Ectodermal cell (in vitro differentiated cells): ENCODE measurements at regions not wholly inside any gene's neighbourhood (a gene's known extent, or its start where the extent isn't known, plus 50 kb on each side); places are given as distances from the start of the nearest gene placed in this dataset.
A peak's percentile ranks its signal among the peaks of the same experiment; 100 is the strongest.
"Not testable (repeated sequence)": the region's sequence is repeated elsewhere in the genome, so short reads cannot be mapped to it uniquely, and the experiment has no call there.

Experiments
- H3K27ac ChIP-seq: 2 replicates; pipeline ENCODE4 v1.7.0; 2013; ENCODE audit warnings: mild to moderate bottlenecking, low read depth, low read length; ENCODE audit not compliant: insufficient read depth, poor library complexity, severe bottlenecking
- H3K27me3 ChIP-seq: 2 replicates; pipeline ENCODE4 v1.7.0; 2013; ENCODE audit warnings: mild to moderate bottlenecking, low read length; ENCODE audit not compliant: insufficient read depth, control insufficient read depth, poor library complexity, severe bottlenecking
- H3K36me3 ChIP-seq: one replicate; pipeline ENCODE4 v1.7.0; 2013; ENCODE audit warnings: low read length; ENCODE audit not compliant: control insufficient read depth, insufficient read depth
- H3K4me1 ChIP-seq: one replicate; pipeline ENCODE4 v1.7.0; 2013; ENCODE audit warnings: low read length; ENCODE audit not compliant: control insufficient read depth, insufficient read depth
- H3K4me3 ChIP-seq: 2 replicates; pipeline ENCODE4 v1.7.0; 2013; ENCODE audit warnings: low read depth, low read length, control low read depth; ENCODE audit not compliant: insufficient read depth
- H3K9me3 ChIP-seq: 2 replicates; pipeline ENCODE4 v1.7.0; 2013; ENCODE audit warnings: mild to moderate bottlenecking, low read length, moderate library complexity; ENCODE audit not compliant: control insufficient read depth
- WGBS, 2 experiments: methylation state at CpG; one replicate each; pipeline ENCODE4 v1.1.7; 2013; ENCODE audit warnings: missing lambda C conversion rate in 2 of 2; 5-methylcytosine and 5-hydroxymethylcytosine counted together

DNA sequence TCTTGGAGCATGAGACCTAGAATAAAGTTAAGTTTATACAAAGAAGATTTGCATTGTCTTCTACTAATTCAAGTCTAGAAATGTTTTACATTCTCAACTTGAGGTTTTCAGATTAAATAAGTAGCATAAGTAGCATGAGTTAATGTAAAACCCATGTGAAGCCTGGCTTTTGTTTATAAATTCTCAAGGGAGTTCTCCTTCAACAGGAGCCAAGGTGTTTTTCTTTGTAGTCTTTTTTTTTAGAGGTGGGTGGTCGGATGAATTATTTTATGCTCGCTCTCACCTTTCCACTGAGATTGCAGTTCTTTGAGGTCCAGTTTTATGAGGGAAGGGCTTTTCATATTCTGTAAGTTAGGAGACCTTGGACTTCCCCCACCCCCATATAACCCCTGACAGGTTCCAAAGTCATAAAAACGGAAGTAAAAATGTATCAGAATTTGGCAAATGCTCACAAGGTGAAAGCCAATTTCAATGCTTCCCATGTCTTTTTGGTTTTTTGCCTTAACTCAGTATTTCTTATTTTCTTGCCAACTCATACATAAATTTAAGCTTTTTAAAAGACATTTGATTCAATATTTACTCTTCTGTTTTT is 244.3 kb upstream of the ASCC3 start:
- Histone ChIP-seq H3K27me3 (no peaks in the 10 kb centered on the region), H3K4me1 (no peaks in the 10 kb centered on the region), H3K27ac (no peak overlapping the region), H3K9me3 (no peaks in the 10 kb centered on the region), H3K36me3 (no peaks in the 10 kb centered on the region), H3K4me3 (no peak overlapping the region)
- 94 to 100% methylated on average over 1 to 3 of the region's 3 CpGs for WGBS, 2 experiments

DNA sequence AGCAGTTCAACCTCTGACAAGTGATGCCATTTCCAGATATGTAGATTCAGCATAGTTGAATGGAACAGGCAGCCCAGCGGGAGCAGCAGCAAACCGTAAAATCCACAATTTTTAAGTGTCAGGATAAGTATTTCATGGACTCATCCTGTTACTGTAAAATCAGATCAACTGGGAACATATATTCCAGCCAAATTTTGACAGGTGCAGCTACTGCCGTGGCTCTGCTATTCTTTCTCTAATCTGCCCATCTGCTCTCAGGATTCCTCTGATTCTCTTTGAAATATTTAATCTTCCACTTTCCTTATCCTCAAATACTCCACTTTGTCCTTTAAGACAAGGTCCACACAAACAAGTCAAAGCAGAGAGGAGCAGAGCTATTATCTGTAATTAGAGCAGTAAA is 245.4 kb upstream of the ASCC3 start:
- Histone ChIP-seq H3K9me3 (no peaks in the 10 kb centered on the region), H3K4me3 (no peak overlapping the region), H3K27me3 (no peaks in the 10 kb centered on the region), H3K4me1 (no peaks in the 10 kb centered on the region), H3K36me3 (no peaks in the 10 kb centered on the region), H3K27ac (no peak overlapping the region)
- 73 to 74% methylated on average over 3 of the region's 3 CpGs for WGBS, 2 experiments

DNA sequence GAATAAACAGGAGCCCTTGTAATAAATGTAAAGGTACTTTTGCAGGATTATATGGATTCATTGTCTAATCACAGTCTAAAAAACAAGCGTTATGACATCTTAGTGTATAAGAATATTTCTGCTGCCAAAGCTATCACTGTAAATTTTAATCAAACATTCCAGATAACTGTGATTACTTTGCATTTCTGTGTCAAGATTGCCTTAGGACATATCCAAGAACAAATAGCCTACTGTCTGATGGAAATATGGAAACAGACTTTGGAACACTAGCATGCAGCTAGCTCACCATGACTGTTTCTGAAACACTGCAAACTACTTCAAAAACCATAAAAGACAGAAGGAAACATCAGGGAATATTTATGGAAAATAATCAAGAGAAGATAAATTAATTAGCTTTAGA is 248.7 kb upstream of the ASCC3 start:
- Histone ChIP-seq H3K4me1 (no peaks in the 10 kb centered on the region), H3K27me3 (no peaks in the 10 kb centered on the region), H3K4me3 (no peak overlapping the region), H3K9me3 (no peaks in the 10 kb centered on the region), H3K36me3 (no peaks in the 10 kb centered on the region), H3K27ac (no peak overlapping the region)
- 100% methylated on average over 1 of the region's 1 CpG; no CpG with 5 or more reads in 1 of the 2 experiments for WGBS, 2 experiments

DNA sequence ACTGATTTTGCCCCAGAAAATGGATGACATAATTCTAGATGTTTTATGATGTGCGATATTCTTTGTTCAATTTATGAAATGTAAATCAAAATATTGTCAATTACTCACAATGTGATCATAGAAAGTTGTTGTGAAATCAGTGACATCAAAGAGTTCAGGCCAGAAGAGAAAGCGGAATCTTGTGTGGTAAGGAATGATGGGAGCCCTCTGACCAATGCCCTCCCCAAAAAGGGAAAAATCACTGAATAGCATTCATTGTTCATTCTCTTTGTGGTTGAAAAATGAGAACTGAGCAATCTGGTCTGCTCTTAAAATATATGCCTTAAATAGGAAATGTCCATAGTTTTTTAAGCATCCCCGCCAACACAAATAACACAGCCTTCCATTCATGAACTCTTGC is 247.1 kb upstream of the GRIK2 start:
- Histone ChIP-seq H3K27me3 (no peaks in the 10 kb centered on the region), H3K4me1 (peaks cover 8% of the 10 kb centered on the region), H3K27ac (no peak overlapping the region), H3K9me3 (no peaks in the 10 kb centered on the region), H3K36me3 (no peaks in the 10 kb centered on the region), H3K4me3 (no peak overlapping the region)
- 91 to 98% methylated on average over 1 to 2 of the region's 3 CpGs for WGBS, 2 experiments

DNA sequence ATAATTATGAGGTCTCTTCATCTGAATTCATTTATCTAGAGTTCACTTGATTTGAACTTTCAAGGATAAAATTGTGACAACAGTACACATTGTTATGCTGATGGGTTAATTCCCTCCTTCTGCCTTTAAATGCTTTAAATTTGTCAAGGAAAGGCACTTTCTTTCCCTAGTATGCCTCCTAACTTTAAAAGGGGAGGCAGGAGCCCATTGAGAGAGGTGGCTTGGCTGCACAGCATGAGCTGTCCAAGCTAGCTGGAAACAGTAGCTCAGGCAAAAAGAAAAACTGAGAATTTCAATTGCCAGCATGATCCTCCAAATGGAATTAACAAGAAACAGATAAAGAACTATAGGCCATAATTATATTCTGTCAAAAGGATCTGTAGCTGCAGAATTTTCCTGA is 243.3 kb upstream of the GRIK2 start:
- Histone ChIP-seq H3K27me3 (no peaks in the 10 kb centered on the region), H3K36me3 (no peaks in the 10 kb centered on the region), H3K27ac (peak overlapping the region; percentile 46), H3K4me3 (no peak overlapping the region), H3K4me1 (peaks cover 8% of the 10 kb centered on the region), H3K9me3 (no peaks in the 10 kb centered on the region)

DNA sequence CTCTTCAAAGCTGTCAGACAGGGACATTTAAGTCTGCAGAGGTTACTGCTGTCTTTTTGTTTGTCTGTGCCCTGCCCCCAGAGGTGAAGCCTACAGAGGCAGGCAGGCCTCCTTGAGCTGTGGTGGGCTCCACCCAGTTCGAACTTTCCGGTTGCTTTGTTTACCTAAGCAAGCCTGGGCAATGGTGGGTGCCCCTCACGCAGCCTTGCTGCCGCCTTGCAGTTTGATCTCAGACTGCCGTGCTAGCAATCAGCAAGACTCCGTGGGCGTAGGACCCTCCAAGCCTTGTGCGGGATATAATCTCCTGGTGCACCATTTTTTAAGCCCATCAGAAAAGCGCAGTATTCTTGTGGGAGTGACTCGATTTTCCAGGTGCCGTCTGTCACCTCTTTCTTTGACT is 235.9 kb upstream of the GRIK2 start:
- not testable (repeated sequence) for H3K4me1 ChIP-seq, H3K36me3 ChIP-seq, H3K27me3 ChIP-seq, H3K9me3 ChIP-seq, H3K4me3 ChIP-seq, H3K27ac ChIP-seq
- WGBS, 2 experiments: 94% methylated on average over 11 of the region's 11 CpGs

DNA sequence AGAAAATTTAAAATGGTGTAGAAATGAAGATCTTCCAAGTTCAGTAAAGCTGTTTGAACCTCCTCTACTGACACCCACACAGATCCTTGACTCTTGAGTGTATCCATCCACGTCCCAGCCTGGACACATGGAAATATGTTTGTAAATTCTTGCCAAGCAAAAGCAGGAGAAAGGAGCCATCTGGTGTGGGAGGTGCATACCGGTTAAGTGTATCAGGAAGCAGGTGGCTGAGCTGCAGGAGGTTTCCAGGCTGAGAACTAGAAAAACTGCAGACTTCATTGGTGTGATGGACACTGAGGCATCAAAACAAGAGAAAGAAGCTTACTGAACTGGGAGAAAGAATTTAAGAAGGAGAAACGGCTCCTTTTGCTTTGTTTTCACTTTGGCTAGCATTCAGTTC is 229.9 kb upstream of the GRIK2 start:
- H3K4me3 ChIP-seq: no peak overlapping the region
- no peaks in the 10 kb centered on the region for H3K27me3 ChIP-seq
- WGBS, 2 experiments: 66 to 74% methylated on average over 3 of the region's 3 CpGs
- no peak overlapping the region for H3K27ac ChIP-seq
- H3K36me3 ChIP-seq: no peaks in the 10 kb centered on the region
- no peaks in the 10 kb centered on the region for H3K9me3 ChIP-seq
- H3K4me1 ChIP-seq: no peaks in the 10 kb centered on the region

DNA sequence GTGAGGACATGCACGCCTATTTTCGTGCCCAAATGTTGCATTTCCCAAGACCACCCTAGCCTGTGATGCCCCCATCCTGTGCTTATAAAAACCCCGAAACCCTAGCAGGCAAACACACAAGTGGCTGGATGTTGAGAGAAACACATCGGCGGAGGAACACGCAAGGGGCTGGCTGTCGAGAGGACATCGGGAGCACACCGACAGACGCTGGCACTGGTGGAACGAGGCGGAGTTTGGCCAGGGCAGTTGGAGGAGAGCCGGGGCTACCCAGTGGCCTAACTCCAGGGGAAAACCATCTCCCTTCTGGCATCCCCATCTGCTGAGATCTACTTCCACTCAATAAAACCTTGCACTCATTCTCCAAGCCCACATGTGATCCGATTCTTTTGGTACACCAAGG is 225.9 kb upstream of the GRIK2 start:
- no peaks in the 10 kb centered on the region for H3K36me3 ChIP-seq
- H3K4me1 ChIP-seq: no peaks in the 10 kb centered on the region
- no peak overlapping the region for H3K27ac ChIP-seq
- no peaks in the 10 kb centered on the region for H3K27me3 ChIP-seq
- H3K4me3 ChIP-seq: no peak overlapping the region
- no peaks in the 10 kb centered on the region for H3K9me3 ChIP-seq
- 94 to 95% methylated on average over 14 of the region's 14 CpGs for WGBS, 2 experiments

DNA sequence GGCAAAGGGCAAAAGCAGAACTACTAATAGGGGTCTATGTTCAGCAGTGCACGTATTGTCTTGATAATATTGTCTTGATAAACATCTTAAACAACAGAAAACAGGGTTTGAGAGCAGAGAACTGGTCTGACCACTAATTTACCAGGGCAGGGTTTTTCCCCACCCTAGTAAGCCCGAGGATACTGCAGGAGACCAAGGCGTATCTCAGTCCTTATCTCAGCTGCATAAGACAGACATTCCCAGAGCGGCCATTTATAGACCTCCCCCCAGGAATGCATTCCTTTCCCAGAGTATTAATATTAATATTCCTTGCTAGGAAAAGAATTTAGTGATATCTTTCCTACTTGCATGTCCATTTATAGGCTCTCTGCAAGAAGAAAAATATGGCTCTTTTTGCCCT is 222.5 kb upstream of the GRIK2 start:
- not testable (repeated sequence) for H3K4me1 ChIP-seq, H3K36me3 ChIP-seq, H3K27me3 ChIP-seq, H3K27ac ChIP-seq, H3K4me3 ChIP-seq, H3K9me3 ChIP-seq
- WGBS, 2 experiments: 100% methylated on average over 2 to 3 of the region's 4 CpGs

DNA sequence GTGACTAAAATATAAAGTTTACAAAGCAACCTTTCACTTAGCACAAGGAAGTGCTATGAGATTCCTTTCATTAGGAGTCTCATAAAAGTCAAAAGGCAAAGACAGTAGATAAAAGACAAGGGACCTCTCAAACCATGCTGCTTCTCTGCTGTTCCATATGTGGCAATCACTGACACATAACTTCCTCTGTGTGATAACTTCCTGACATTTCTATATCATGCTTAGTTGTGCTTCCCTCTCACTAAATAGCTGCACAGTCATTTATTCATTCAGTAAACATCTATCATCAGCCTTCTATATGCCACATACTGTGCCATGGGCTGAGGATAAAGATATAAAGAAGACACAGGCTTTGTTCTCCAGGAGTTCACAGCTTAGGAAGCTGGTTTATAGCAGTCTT is 214.8 kb upstream of the GRIK2 start:
- Histone ChIP-seq H3K27me3 (no peaks in the 10 kb centered on the region), H3K4me3 (no peak overlapping the region), H3K36me3 (no peaks in the 10 kb centered on the region), H3K27ac (no peak overlapping the region), H3K4me1 (no peaks in the 10 kb centered on the region), H3K9me3 (no peaks in the 10 kb centered on the region)

DNA sequence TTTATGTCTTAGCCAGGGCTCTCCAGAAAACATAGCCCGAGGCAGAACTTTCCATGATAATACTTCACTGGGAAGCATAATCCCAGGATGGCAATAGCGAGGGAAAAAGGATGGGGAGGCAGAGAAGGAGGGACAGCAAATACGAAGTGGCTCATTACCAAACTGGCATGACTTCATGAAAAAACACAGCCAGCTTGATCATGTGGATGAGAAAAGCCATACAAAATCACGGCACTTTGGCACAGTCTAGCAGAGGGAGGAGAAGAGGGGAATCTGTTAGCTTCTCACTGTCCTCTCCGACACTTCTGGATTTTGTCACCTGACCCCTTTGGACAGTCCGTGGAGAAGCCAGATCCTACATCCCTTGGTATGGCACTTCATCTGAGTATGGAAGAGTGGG is 212.5 kb upstream of the GRIK2 start:
- Histone ChIP-seq H3K4me3 (no peak overlapping the region), H3K9me3 (no peaks in the 10 kb centered on the region), H3K36me3 (no peaks in the 10 kb centered on the region), H3K27ac (no peak overlapping the region), H3K27me3 (no peaks in the 10 kb centered on the region), H3K4me1 (no peaks in the 10 kb centered on the region)
- WGBS, 2 experiments: 91% methylated on average over 6 of the region's 6 CpGs
